ENCODE measurements at regions not wholly inside any gene's neighbourhood (a gene's known extent, or its start where the extent isn't known, plus 50 kb on each side); places are given as distances from the start of the nearest gene placed in this dataset.

DNA sequence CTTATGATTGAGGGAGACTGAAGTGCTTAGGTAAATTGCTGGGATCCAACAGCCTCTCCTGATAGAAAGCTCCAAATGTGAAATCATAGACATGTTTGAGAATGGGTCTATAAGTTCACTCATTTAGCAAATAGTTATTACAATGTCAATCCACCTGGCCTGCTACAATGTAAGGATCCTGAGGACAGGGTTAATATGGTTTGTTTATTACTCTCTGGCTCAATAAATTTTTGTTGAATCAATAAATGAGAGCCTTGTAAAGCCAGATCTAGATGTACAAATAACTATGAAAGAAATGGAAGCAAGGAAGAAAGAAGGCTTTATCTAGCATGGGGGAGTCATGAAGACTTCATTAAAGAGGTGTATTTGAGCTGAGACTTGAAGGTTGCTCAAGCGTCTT is 165.6 kb upstream of the IGF1 start:
- TF ChIP-seq POLR2A (IDR thresholded peaks at IDR 0.05; ENCODE audit: low read length) (no peak), GATA1 (IDR thresholded peaks at IDR 0.05; ENCODE audit: low read depth, low read length) (no peak)

All from erythroblast (primary cell).